ENCODE measurements at regions not wholly inside any gene's neighbourhood (a gene's known extent, or its start where the extent isn't known, plus 50 kb on each side); places are given as distances from the start of the nearest gene placed in this dataset.

- no peaks in the 10 kb centered on the region for H4K20me1 ChIP-seq (ENCODE audit: control insufficient read depth, insufficient read depth, low read length, poor library complexity, severe bottlenecking)
- no peaks in the 10 kb centered on the region for H3K4me1 Mint-ChIP-seq
- H3K4me1 ChIP-seq (ENCODE audit: control insufficient read depth in 2 of 2, insufficient read depth in 2 of 2, low read length in 2 of 2): no peaks in the 10 kb centered on the region
- H2AFZ ChIP-seq (ENCODE audit: insufficient read depth, low read depth, low read length, poor library complexity, severe bottlenecking): no peak overlapping the region
- no peak overlapping the region for H3K9ac ChIP-seq (ENCODE audit: low read length)
- no peak overlapping the region for H3K4me3 Mint-ChIP-seq
- no peaks in the 10 kb centered on the region for H3K79me2 ChIP-seq (ENCODE audit: control insufficient read depth, insufficient read depth, low read length)
- CTCF ChIA-PET: interaction anchor here (1.2 kb wide), 1 partner anchor 245 kb away, joined by 3 read pairs; no protein-coding TSS in a partner anchor
- H3K27ac Mint-ChIP-seq: no peak overlapping the region
- ATAC-seq (ENCODE audit: low read depth) (no peak), DNase-seq (no peak)
- H3K27ac ChIP-seq (ENCODE audit: low read length in 2 of 2): no peak overlapping the region
- intact Hi-C loops (cut with micrococcal nuclease): no loop called here
- no peak overlapping the region for H3K4me2 ChIP-seq (replicated peaks; ENCODE audit: low read depth, low read length, poor library complexity, severe bottlenecking)
- H3K4me3 ChIP-seq (ENCODE audit: control extremely low read depth in 1 of 5, extremely low read depth in 1 of 5, insufficient read depth in 1 of 5, low read depth in 2 of 5, low read length in 4 of 5): no peak overlapping the region
- H3K36me3 ChIP-seq (replicated peaks in 1 of 2; ENCODE audit: control extremely low read depth in 1 of 2, control insufficient read depth in 1 of 2, extremely low read depth in 1 of 2, insufficient read depth in 2 of 2, low read length in 1 of 2): no peaks in the 10 kb centered on the region
- TF ChIP-seq CTCF (IDR thresholded peaks at IDR 0.05) (no peak), EZH2 (IDR thresholded peaks at IDR 0.05; ENCODE audit: borderline replicate concordance, insufficient read depth, low read depth, low read length, poor library complexity, severe bottlenecking) (no peak)
- H3K27me3 ChIP-seq (replicated peaks in 1 of 4; ENCODE audit: control extremely low read depth in 1 of 4, control insufficient read depth in 3 of 4, insufficient read depth in 4 of 4, low read length in 3 of 4): no peaks in the 10 kb centered on the region
- no peaks in the 10 kb centered on the region for H3K27me3 Mint-ChIP-seq
- H3K9me3 ChIP-seq (ENCODE audit: control extremely low read depth in 1 of 3, control insufficient read depth in 2 of 3, insufficient read depth in 1 of 3, low read length in 2 of 3): no peaks in the 10 kb centered on the region
- no peaks in the 10 kb centered on the region for H3K9me3 Mint-ChIP-seq (ENCODE audit: insufficient read depth)
- no CpG with 5 or more reads among the region's 3 CpGs for WGBS (ENCODE audit: insufficient coverage)
- POLR2A ChIA-PET: no interaction called here
These were observed 92.9 kb downstream of the XRCC2 start for GRCh38 chr7:152583006-152583405.

- no peak for ATAC-seq (ENCODE audit: low read depth)
- H3K9ac ChIP-seq (ENCODE audit: low read length): no peak overlapping the region
- no peaks in the 10 kb centered on the region for H3K9me3 ChIP-seq (ENCODE audit: control extremely low read depth in 1 of 3, control insufficient read depth in 2 of 3, insufficient read depth in 1 of 3, low read length in 2 of 3)
- H3K4me3 ChIP-seq (ENCODE audit: control extremely low read depth in 1 of 5, extremely low read depth in 1 of 5, insufficient read depth in 1 of 5, low read depth in 2 of 5, low read length in 4 of 5): no peak overlapping the region
- no peak overlapping the region for H3K27ac ChIP-seq (ENCODE audit: low read length in 2 of 2)
- H4K20me1 ChIP-seq (ENCODE audit: control insufficient read depth, insufficient read depth, low read length, poor library complexity, severe bottlenecking): no peaks in the 10 kb centered on the region
- no peak overlapping the region for H3K4me2 ChIP-seq (replicated peaks; ENCODE audit: low read depth, low read length, poor library complexity, severe bottlenecking)
- Mint-ChIP-seq H3K4me1 (peaks cover 2% of the 10 kb centered on the region), H3K9me3 (ENCODE audit: insufficient read depth) (no peaks in the 10 kb centered on the region), H3K27me3 (no peaks in the 10 kb centered on the region), H3K4me3 (no peak overlapping the region), H3K27ac (no peak overlapping the region)
- ChIA-PET CTCF (no interaction called here), POLR2A (no interaction called here)
- intact Hi-C loops (cut with micrococcal nuclease): no loop called here
- TF ChIP-seq EZH2 (IDR thresholded peaks at IDR 0.05; ENCODE audit: borderline replicate concordance, insufficient read depth, low read depth, low read length, poor library complexity, severe bottlenecking) (no peak), CTCF (IDR thresholded peaks at IDR 0.05) (no peak)
- H2AFZ ChIP-seq (ENCODE audit: insufficient read depth, low read depth, low read length, poor library complexity, severe bottlenecking): no peak overlapping the region
- no peaks in the 10 kb centered on the region for H3K79me2 ChIP-seq (ENCODE audit: control insufficient read depth, insufficient read depth, low read length)
- H3K36me3 ChIP-seq (replicated peaks in 1 of 2; ENCODE audit: control extremely low read depth in 1 of 2, control insufficient read depth in 1 of 2, extremely low read depth in 1 of 2, insufficient read depth in 2 of 2, low read length in 1 of 2): no peaks in the 10 kb centered on the region
- peaks cover 0 to 5% of the 10 kb centered on the region in 2 donors for H3K4me1 ChIP-seq (ENCODE audit: control insufficient read depth in 2 of 2, insufficient read depth in 2 of 2, low read length in 2 of 2)
- no peak for DNase-seq
- 96% methylated on average over 8 of the region's 10 CpGs for WGBS (ENCODE audit: insufficient coverage)
- no peaks in the 10 kb centered on the region for H3K27me3 ChIP-seq (replicated peaks in 1 of 4; ENCODE audit: control extremely low read depth in 1 of 4, control insufficient read depth in 3 of 4, insufficient read depth in 4 of 4, low read length in 3 of 4)
These were observed 96.9 kb downstream of the XRCC2 start for GRCh38 chr7:152579070-152579469.

Measured in B cell (primary cell).